NCI-H1105 (cell line): ENCODE measurements at regions not wholly inside any gene's neighbourhood (a gene's known extent, or its start where the extent isn't known, plus 50 kb on each side); places are given as distances from the start of the nearest gene placed in this dataset.
"Not testable (repeated sequence)": the region's sequence is repeated elsewhere in the genome, so short reads cannot be mapped to it uniquely, and the experiment has no call there.

Source experiments
- DNase-seq: peaks from one replicate; lab custom pipeline; 2025; lab: John Stamatoyannopoulos, UW

- not testable (repeated sequence) for DNase-seq
These were observed 59.0 kb upstream of the NUTM2F start for GRCh38 chr9:94387338-94388010.

GRCh38 chr9:94388011-94388406 is 59.6 kb upstream of the NUTM2F start:
- DNase-seq = not testable (repeated sequence)

- not testable (repeated sequence) for DNase-seq
These were observed 62.1 kb upstream of the NUTM2F start for GRCh38 chr9:94390425-94391098.

- not testable (repeated sequence) for DNase-seq
These were observed 64.7 kb upstream of the NUTM2F start for GRCh38 chr9:94392971-94393624.

GRCh38 chr9:94397766-94398379 is 69.4 kb upstream of the NUTM2F start:
- not testable (repeated sequence) for DNase-seq

- not testable (repeated sequence) for DNase-seq
These were observed 72.0 kb upstream of the NUTM2F start for GRCh38 chr9:94400461-94400860.

GRCh38 chr9:94402795-94403194 is 74.4 kb upstream of the NUTM2F start:
- DNase-seq = not testable (repeated sequence)

- DNase-seq = not testable (repeated sequence)
These were observed 75.1 kb upstream of the NUTM2F start for GRCh38 chr9:94403571-94403970.

GRCh38 chr9:94413665-94414064 is 85.2 kb upstream of the NUTM2F start:
- DNase-seq = not testable (repeated sequence)

- DNase-seq = not testable (repeated sequence)
These were observed 86.7 kb upstream of the NUTM2F start for GRCh38 chr9:94415111-94415510.

- peak; percentile 1 for DNase-seq
These were observed 91.7 kb upstream of the NUTM2F start for GRCh38 chr9:94420098-94420497.

- not testable (repeated sequence) for DNase-seq
These were observed 93.5 kb upstream of the NUTM2F start for GRCh38 chr9:94421951-94422350.

- DNase-seq = not testable (repeated sequence)
These were observed 96.9 kb upstream of the NUTM2F start for GRCh38 chr9:94425312-94425711.

GRCh38 chr9:94437128-94437527 is 108.7 kb upstream of the NUTM2F start:
- not testable (repeated sequence) for DNase-seq

GRCh38 chr9:94438336-94438735 is 109.9 kb upstream of the NUTM2F start:
- DNase-seq = not testable (repeated sequence)

GRCh38 chr9:94441146-94441545 is 112.7 kb upstream of the NUTM2F start:
- DNase-seq = not testable (repeated sequence)

- no peak for DNase-seq
These were observed 113.1 kb upstream of the PCAT7 start for GRCh38 chr9:94441796-94442195.

GRCh38 chr9:94443032-94443722 is 111.7 kb upstream of the PCAT7 start:
- DNase-seq = peak; percentile 37

- DNase-seq = no peak
These were observed 109.0 kb upstream of the PCAT7 start for GRCh38 chr9:94445863-94446262.

- DNase-seq = no peak
These were observed 105.4 kb upstream of the PCAT7 start for GRCh38 chr9:94449486-94449885.

GRCh38 chr9:94464790-94465189 is 90.1 kb upstream of the PCAT7 start:
- no peak for DNase-seq

- DNase-seq = not testable (repeated sequence)
These were observed 82.8 kb upstream of the PCAT7 start for GRCh38 chr9:94472063-94472462.
